ENCODE measurements at regions not wholly inside any gene's neighbourhood (a gene's known extent, or its start where the extent isn't known, plus 50 kb on each side); places are given as distances from the start of the nearest gene placed in this dataset.

- H3K27me3 Mint-ChIP-seq (ENCODE audit: low read depth), result no peaks in the 10 kb centered on the region
- H3K9me3 Mint-ChIP-seq (ENCODE audit: low read depth), result no peaks in the 10 kb centered on the region
- TF ChIP-seq, protein P1, sequence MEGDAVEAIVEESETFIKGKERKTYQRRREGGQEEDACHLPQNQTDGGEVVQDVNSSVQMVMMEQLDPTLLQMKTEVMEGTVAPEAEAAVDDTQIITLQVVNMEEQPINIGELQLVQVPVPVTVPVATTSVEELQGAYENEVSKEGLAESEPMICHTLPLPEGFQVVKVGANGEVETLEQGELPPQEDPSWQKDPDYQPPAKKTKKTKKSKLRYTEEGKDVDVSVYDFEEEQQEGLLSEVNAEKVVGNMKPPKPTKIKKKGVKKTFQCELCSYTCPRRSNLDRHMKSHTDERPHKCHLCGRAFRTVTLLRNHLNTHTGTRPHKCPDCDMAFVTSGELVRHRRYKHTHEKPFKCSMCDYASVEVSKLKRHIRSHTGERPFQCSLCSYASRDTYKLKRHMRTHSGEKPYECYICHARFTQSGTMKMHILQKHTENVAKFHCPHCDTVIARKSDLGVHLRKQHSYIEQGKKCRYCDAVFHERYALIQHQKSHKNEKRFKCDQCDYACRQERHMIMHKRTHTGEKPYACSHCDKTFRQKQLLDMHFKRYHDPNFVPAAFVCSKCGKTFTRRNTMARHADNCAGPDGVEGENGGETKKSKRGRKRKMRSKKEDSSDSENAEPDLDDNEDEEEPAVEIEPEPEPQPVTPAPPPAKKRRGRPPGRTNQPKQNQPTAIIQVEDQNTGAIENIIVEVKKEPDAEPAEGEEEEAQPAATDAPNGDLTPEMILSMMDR (IDR thresholded peaks at IDR 0.05), result no peak
- no peaks in the 10 kb centered on the region for H3K4me1 Mint-ChIP-seq (ENCODE audit: low read depth)
- no peaks in the 10 kb centered on the region for H3K36me3 Mint-ChIP-seq (ENCODE audit: low read depth)
- no peak for DNase-seq (ENCODE audit: low spot score)
- H3K4me3 Mint-ChIP-seq (ENCODE audit: unreplicated experiment), result no peak overlapping the region
- no peak overlapping the region for H3K27ac Mint-ChIP-seq (ENCODE audit: unreplicated experiment)
Observed at GRCh38 chr2:144165599-144166250, 354.2 kb downstream of the ZEB2 start.

- Mint-ChIP-seq H3K27ac (ENCODE audit: unreplicated experiment) (no peak overlapping the region), H3K27me3 (ENCODE audit: low read depth) (no peaks in the 10 kb centered on the region), H3K36me3 (ENCODE audit: low read depth) (no peaks in the 10 kb centered on the region), H3K4me1 (ENCODE audit: low read depth) (no peaks in the 10 kb centered on the region), H3K9me3 (ENCODE audit: low read depth) (no peaks in the 10 kb centered on the region), H3K4me3 (ENCODE audit: unreplicated experiment) (no peak overlapping the region)
- no peak for DNase-seq (ENCODE audit: low spot score)
- TF ChIP-seq, protein P1 (IDR thresholded peaks at IDR 0.05), result no peak
Observed at GRCh38 chr2:144163592-144163991, 356.3 kb downstream of the ZEB2 start.

- H3K4me3 Mint-ChIP-seq (ENCODE audit: unreplicated experiment), result no peak overlapping the region
- TF ChIP-seq, protein P1 (IDR thresholded peaks at IDR 0.05), result peak; percentile 31
- no peak for DNase-seq (ENCODE audit: low spot score)
- H3K4me1 Mint-ChIP-seq (ENCODE audit: low read depth), result no peaks in the 10 kb centered on the region
- H3K27ac Mint-ChIP-seq (ENCODE audit: unreplicated experiment), result no peak overlapping the region
- no peaks in the 10 kb centered on the region for H3K36me3 Mint-ChIP-seq (ENCODE audit: low read depth)
- H3K9me3 Mint-ChIP-seq (ENCODE audit: low read depth), result no peaks in the 10 kb centered on the region
- no peaks in the 10 kb centered on the region for H3K27me3 Mint-ChIP-seq (ENCODE audit: low read depth)
Observed at GRCh38 chr2:144162652-144163051, 357.3 kb downstream of the ZEB2 start.

GRCh38 chr2:144161061-144161460 lies 358.9 kb downstream of the ZEB2 start:
- Mint-ChIP-seq H3K9me3 (ENCODE audit: low read depth) (no peaks in the 10 kb centered on the region), H3K4me3 (ENCODE audit: unreplicated experiment) (no peak overlapping the region), H3K27me3 (ENCODE audit: low read depth) (no peaks in the 10 kb centered on the region), H3K27ac (ENCODE audit: unreplicated experiment) (no peak overlapping the region), H3K4me1 (ENCODE audit: low read depth) (peaks cover 11% of the 10 kb centered on the region), H3K36me3 (ENCODE audit: low read depth) (no peaks in the 10 kb centered on the region)
- TF ChIP-seq, protein P1 (IDR thresholded peaks at IDR 0.05), result no peak
- no peak for DNase-seq (ENCODE audit: low spot score)

- no peak for DNase-seq (ENCODE audit: low spot score)
Observed at GRCh38 chr2:144159240-144159639, 360.7 kb downstream of the ZEB2 start.

More at GRCh38 chr2:144159240-144159639, 360.7 kb downstream of the ZEB2 start:
- Mint-ChIP-seq H3K36me3 (ENCODE audit: low read depth) (no peaks in the 10 kb centered on the region), H3K4me3 (ENCODE audit: unreplicated experiment) (no peak overlapping the region), H3K4me1 (ENCODE audit: low read depth) (peaks cover 19% of the 10 kb centered on the region), H3K27me3 (ENCODE audit: low read depth) (no peaks in the 10 kb centered on the region), H3K27ac (ENCODE audit: unreplicated experiment) (no peak overlapping the region), H3K9me3 (ENCODE audit: low read depth) (no peaks in the 10 kb centered on the region)
- TF ChIP-seq, protein P1 (IDR thresholded peaks at IDR 0.05), result no peak

Measured in chondrocyte (in vitro differentiated cells).